HG02759 (cell line): ENCODE measurements at regions not wholly inside any gene's neighbourhood (a gene's known extent, or its start where the extent isn't known, plus 50 kb on each side); places are given as distances from the start of the nearest gene placed in this dataset.

ENCODE experiments used
- ATAC-seq: cut with Tn5 transposase; IDR thresholded peaks from one replicate; pipeline ENCODE4 v1.9.1; 2021; ENCODE audit warnings: mild to moderate bottlenecking, moderate library complexity; ENCODE audit not compliant: unreplicated experiment

- peak; percentile 96 for ATAC-seq
Observed at GRCh38 chr6:45830441-45831139, 185.1 kb downstream of the CLIC5 start.

DNA sequence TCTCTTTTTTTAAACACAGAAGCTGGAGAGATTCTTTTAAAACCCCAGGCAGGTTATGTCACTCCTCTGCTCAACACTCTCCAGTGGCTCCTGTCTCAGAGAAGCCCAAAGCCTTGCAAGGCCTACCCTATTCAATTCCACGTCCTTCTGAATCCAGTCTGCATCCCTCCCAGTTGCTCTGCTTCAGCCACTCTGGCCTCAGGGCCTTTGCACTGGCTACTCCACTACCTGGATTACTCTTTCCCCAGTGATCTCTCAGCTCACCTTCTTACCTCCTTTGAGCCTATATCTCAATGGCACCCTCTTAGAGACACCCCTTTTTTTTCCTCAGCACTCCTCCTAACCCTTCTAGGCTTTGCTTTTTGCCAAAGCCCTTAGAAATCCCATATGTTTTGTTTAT lies 185.8 kb downstream of the CLIC5 start:
- no peak for ATAC-seq

DNA sequence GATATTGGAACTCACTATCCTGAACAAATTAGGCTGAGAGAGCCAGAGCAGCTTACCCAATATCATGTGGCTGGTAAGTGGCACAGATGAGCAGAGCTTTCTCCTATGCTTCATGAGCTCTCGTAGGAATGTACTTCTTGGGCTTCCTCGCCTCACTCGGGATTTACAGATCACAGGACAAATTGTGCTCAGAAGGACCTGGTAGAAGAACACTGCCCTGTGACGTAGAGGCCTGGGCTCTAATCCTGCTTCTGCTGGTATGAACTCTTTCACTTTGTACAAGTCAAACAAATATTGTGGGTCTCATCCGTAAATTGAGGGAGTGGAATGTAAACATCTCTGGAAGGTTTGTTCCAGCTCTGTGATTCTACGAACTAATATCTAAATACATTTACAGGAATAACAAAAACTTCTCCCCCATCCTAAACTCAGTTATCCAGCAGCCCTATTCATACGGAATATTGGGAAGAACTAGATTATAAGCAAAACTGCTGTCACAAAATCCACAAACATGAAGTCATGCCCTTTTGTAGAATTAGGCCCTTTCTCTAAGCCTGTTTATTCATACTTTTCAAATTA lies 187.6 kb downstream of the CLIC5 start:
- no peak for ATAC-seq

GRCh38 chr6:45822873-45823272 lies 192.8 kb downstream of the CLIC5 start:
- no peak for ATAC-seq

- no peak for ATAC-seq
Observed at GRCh38 chr6:45822246-45822812, 193.3 kb downstream of the CLIC5 start.

DNA sequence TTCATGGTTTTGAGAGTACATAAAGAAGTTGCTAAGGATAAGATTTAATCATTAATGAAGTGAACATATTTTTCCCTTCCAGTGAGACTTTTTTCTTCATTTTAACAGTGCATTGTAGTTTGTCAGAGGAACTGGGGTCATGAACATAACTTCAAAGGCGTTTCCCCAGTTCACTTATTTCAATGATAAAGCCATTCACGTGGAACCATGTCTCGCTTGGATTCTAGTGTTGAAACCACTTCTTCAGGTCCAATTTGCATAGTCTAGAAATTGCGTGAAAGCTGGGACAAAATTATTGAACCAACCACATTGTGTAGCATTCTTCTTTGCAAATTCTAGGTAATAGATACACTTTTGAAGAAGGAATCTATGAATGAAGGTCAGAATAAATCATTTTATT lies 197.0 kb downstream of the CLIC5 start:
- ATAC-seq: no peak

DNA sequence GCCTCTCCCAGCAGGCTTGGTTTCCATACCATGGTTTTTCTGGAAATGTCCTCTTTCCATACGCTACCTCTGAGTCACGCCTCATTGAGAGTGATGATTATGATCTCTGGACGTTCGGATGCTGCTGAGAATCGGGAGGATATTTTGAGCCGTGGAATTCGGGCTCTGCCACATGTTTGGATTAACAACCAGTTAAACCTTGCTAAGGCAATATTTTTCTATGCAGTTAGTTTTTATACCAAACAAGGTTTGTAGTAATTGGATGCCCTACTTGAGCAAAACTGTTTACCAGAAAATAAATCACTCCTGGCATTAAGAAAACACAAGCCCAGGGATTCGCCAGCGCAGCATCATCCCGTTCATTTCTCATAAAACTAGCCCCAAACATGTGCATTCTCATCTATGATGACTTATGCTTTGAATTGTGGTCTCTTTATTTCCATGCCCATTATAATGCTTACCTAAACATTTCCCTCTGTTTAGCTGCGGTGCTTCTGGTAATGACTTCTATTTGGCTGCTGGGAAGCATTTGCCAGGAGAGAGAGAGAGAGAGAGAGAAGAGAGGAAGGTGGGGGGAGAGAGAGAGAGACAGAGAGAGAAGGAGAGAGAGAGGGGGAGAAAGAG lies 198.9 kb downstream of the CLIC5 start:
- no peak for ATAC-seq

- no peak for ATAC-seq
Observed at GRCh38 chr6:45815466-45816125, 200.1 kb downstream of the CLIC5 start.

DNA sequence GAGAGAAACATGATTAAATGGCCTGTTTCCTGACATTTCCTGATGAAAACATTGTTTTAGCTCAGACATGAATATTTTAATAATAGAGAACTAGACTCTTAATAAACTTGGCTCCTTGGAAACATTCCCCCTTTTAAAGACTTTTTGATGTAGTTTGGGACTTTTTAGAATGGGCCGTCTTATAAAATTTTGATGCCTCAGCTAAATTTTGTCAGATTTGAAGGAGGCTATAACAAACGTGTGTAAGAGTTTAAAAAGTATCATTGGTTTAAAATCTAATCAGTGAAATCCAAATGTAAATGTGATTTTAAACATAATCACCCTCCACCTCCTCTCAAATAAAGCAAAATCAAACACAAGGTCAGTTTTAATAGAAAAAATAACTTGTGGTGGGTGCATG lies 200.9 kb downstream of the CLIC5 start:
- ATAC-seq: no peak

DNA sequence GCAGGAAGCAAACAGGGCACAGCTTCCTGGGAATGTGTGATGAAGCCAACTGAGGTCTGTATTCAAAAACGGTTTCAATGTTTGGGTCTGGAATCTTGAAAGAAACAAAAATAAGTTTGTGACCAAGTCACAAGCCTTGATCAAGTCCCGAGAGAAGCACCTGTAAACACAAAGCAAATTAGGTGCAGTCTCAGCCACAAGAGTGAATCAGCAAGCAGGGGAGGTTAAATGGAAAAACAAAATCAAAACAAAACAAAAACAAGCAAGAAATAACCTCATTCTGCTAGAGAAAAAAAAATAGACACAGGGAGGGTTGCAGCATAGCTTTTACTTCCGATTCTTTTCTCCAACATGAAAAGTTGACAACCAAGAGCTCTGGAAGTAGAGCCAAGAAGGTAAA lies 201.7 kb downstream of the CLIC5 start:
- no peak for ATAC-seq

- no peak for ATAC-seq
Observed at GRCh38 chr6:45812922-45813321, 202.7 kb downstream of the CLIC5 start.

DNA sequence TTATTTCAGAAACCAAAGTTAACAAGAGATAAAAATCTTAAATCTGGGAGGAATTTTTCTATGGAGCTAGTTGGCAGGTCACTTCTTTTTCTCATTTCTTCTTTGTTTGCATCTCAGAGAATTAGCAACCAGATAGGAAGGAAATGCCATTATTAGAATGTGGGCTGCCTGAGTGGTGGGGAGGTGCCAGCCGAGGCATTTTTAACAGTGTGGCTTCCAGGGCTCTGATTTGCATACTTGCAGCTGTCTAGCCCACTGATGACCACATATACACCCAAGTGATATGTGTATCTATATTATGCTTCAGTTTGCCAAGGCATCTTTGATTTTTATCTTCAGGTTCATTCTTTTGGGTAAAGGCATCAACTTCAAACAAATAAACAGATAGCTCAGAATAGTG lies 206.7 kb downstream of the CLIC5 start:
- peak; percentile 78 for ATAC-seq

DNA sequence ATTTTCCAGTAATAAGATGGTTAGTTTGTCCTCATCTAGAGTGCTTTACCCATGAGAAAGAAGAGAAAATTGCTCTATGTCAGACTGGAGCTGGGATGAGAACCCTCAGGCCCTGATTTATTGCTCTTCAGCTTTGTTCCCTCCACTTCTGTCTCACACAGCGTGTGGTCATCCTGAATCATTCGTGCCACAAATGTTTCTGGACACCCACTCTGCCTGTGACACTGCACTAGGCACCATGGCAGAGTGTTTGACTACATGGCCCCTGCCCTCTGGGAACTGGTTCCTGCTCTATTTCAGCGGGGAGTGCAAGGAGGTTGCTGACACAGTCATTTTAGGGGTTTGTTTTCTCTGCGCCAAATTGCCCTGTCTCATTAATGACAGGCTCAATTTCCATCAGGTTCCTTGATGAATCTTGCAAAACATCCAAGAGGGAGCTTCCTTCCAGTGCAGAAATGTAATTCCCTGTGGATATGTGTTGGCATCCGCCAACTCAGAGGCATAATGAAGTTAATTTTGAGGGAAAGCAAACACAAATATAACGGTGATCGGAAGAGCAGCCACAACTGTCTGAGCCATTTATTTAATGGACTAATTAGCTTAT lies 207.5 kb downstream of the CLIC5 start:
- no peak for ATAC-seq

- no peak for ATAC-seq
Observed at GRCh38 chr6:45807311-45808041, 208.2 kb downstream of the CLIC5 start.

DNA sequence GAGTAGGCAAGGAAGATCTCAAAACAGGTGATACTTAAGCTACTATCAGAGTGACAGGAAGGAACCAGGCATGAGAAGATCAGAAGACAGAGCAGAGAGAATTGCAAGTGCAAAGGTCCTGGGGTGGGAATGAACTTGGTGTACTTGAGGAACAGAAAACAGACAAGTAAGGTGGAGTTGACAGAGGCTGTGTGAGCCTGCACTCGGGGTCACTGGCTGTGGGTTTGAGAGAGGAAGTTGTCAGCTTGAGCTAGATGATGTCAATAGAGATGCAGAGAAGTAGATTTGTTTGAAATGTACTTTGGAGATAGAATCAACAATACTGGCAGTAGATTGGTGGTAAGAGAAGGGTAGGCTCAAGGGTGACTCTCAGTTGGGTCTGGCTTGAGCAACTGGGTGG lies 209.5 kb downstream of the CLIC5 start:
- no peak for ATAC-seq

DNA sequence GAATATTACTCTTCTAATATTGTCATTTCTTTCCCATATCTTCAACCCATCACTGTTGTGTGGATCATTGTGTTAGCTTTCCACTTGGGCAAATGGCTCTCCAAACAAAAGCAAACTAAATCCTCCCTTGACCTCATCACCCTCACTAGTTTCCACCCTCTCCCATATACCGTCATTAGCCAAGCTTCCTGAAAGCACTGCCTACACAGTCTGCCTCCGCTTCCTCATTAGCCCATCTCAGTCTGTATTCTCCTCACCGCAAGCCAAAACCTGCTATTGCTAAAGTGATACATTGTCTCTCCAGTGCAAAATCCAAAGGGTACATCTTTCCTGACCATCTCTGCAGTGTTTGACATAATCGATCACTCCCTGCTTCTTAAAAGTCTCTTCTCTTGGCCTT lies 212.6 kb downstream of the CLIC5 start:
- no peak for ATAC-seq

DNA sequence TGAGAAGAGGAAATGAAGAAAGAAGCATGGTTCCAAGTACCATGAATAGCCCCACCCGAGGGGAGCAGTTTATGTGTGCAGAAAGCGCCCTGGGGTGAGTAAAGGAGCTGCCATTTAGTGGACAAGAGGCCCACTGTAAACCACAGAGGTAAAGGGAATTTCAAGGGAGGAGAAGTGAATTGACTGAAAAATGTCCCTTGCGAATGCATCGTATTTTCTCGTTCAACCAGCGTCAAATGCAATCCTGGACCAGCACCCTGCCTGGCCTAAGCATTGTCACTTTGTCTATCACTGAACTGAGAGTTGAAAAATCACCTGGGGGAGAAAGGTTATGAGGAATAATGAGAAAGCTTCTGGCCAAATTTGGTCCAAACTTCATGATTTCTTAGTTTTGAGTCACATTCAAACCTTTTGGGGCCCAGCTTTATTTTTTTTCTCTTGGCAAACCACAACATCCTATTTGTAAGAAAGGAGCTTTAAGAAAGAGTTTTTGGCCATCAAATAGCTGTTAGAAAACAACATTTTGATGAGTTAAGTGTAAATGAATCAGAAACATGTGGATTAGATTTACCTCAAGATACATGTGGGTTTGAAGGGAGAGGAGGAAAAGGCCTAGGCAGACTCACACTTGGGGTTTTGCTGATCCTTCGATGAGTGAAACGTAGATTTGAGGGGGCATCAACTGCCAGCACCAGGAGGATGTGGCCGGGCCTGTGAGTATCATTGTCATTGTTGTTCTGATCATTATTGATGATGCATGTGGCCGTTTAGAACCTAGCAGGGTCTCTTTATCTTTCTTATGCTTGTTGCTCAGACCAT lies 214.0 kb downstream of the CLIC5 start:
- peak; percentile 54 for ATAC-seq

GRCh38 chr6:45800911-45801310 lies 214.7 kb downstream of the CLIC5 start:
- ATAC-seq: no peak

GRCh38 chr6:45795678-45796077 lies 220.0 kb downstream of the CLIC5 start:
- no peak for ATAC-seq

- no peak for ATAC-seq
Observed at GRCh38 chr6:45794465-45794864, 221.2 kb downstream of the CLIC5 start.
